Body of pancreas (tissue), 4 donors: ENCODE measurements at regions not wholly inside any gene's neighbourhood (a gene's known extent, or its start where the extent isn't known, plus 50 kb on each side); places are given as distances from the start of the nearest gene placed in this dataset.

Source experiments
- CTCF ChIP-seq, 7 experiments: fragments of 450-650 bp in 4 of 7; fragments of 200-600 bp in 3 of 7; sonication (generic) in 3 of 7; IDR thresholded peaks; one replicate each; pipeline ENCODE4 v1.5.1; 2016 to 2019; ENCODE audit warnings: antibody characterized with exemption in 7 of 7
- POLR2A ChIP-seq, 3 donors: fragments of 450-650 bp; IDR thresholded peaks; one replicate each; pipeline ENCODE4 v1.6.1; 2016; ENCODE audit warnings: antibody characterized with exemption in 3 of 3, mild to moderate bottlenecking in 2 of 3

GRCh38 chr5:6862306-6862705, 149.1 kb downstream of the TENT4A start:
- no peak for TF ChIP-seq CTCF (IDR thresholded peaks at IDR 0.05)
- TF ChIP-seq POLR2A (IDR thresholded peaks at IDR 0.05), result no peak
